ENCODE measurements at regions not wholly inside any gene's neighbourhood (a gene's known extent, or its start where the extent isn't known, plus 50 kb on each side); places are given as distances from the start of the nearest gene placed in this dataset.

DNA sequence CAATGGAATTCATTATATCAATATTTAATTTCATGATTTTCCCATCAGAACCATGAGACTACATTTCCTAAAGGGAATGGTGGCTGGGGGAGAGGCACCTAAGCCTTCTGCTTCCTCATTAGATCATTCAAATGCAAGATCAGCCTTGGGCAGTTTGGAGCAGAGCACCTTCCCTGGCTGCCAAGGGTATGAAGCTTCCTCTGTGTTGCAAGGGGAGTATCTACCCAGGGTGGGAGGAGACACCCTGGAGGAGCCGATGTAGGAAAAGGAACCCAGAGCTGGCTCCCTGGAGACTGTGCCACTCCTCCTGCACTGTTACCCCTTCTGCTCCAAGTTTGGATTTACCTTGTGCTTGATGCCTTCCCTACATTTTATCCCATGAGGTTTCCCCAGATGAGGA is 299.7 kb upstream of the PRDM1 start:
- no peak for DNase-seq

- DNase-seq, result no peak
Observed at GRCh38 chr6:105785066-105785811, 300.9 kb upstream of the PRDM1 start.

- no peak for DNase-seq
Observed at GRCh38 chr6:105784179-105784578, 302.0 kb upstream of the PRDM1 start.

DNA sequence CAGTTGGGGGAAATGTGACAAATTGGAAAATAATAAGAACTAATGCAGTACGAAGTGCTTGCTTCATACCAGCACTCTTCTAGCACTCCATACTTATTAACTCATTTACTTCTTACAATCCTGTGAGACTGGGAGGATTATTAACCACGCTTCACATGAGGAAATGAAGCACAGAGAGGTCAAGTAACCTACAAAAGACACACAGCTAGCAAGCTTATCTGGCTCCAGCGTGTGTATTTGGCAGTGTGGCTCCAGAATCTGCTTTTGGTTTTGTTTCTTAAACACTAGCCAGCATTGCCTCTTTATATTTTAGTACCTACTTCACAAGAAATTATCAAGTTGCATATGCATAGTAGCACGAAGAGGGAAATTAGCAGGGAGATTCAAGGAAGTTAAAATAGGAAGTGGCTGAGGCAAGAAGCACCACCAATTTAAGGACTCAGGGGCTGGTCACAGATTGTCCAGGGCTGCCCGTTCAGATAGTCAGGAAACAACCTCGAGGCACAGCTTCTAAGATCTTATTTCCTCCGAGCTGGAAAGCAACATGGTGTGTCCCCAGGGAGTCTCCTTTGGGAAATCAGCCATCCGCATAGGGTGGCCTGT is 302.7 kb upstream of the PRDM1 start:
- no peak for DNase-seq

- no peak for DNase-seq
Observed at GRCh38 chr6:105781915-105782314, 304.2 kb upstream of the PRDM1 start.

- DNase-seq, result no peak
Observed at GRCh38 chr6:105781248-105781647, 304.9 kb upstream of the PRDM1 start.

DNA sequence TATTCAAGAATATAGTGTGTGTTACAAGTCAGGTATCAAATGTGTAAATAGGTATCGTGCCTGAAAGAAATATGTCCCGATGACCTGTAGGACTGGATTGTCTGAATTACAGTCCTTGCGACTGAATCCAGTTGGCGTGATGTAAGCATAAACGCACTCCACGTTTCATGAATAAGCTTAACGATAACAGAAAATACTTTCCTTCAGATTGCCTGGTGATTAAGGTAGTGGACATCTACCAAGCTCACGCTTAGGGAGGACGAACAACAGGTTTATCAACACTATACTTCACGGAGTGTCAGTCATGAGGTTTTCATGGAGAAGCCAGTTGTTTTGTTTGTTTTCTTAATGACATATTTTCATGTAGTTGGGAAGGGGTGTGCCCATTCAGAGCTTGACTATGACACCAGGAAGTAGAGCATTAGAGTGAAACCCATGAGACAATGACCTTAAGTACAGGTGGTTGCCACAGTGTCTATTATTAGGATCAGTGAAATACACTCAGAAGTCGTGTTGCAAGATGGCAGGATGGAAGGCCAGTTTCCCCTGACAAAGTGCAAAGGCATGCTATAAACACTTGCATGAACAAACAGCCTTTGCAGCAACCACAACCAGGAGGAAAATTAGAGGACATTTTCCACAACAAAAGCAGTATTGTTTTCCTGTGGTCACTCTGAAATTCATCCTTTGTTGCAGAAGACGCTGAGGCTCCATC is 305.8 kb upstream of the PRDM1 start:
- no peak for DNase-seq

DNA sequence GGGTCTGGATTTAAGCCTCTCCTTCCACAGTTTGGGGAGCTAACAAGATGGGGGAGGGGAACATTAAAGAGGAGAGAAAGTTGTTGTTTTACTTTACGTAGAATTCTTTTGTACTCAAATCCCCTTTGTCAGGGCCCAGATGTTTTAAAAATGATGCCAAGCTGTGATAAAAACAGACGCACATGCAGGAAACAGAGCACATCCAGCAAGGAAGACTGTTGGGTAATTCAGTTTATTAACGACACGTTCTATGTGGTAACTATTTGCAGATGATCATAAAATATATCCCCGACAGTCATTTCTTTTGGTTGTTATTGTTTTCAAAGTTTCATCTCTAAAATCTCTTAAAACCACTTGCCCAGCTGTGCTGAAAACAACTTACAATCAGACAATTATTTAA is 307.0 kb upstream of the PRDM1 start:
- no peak for DNase-seq

GRCh38 chr6:105775095-105775494 is 311.0 kb upstream of the PRDM1 start:
- DNase-seq, result no peak

DNA sequence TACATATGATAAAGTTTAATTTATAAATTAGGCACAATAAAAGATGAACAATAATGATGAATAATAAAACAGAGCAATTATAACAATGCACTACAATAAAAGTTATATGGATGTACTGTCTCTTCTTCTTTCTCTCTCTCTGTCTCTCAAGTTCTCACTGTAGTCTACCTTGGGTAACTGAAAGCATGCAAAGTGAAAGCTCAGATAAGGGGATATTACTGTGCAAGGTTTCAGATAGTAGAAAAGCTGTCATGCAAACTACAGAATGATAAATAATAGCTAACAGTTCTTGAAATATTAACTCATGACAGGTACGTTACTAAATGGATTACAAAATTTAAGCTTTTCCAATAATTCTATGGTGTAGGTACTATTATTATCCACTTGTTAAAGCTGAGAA is 311.9 kb upstream of the PRDM1 start:
- DNase-seq, result no peak

DNA sequence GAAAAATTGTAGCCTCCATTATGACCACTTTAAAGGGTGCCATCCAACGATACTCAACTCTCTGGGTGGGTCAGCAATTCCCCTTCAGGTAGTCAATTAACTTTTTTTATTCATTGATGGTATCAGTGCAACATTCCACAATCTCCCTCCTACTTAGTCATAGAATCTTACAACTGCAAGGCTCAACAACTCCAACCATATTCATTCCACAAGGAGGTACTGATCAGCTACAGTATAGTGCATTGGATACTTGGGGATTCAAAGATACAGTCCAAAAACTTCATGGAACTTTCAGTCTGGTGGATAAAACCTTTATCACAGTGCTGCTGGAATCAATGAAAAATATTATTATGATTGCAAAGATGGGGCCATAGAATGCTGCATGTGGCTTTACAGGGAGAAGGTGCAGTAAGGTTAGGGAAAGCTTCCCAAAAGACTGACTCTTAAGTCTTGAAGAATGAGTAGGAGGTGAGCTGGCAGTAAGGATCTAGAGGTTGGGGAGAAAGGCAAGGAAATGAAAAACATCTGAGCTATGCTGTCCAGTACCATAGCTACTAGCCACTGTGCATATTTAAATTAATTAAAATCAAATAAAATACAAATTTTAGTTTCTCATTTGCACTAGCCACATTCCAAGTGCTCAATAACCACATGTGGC is 314.7 kb upstream of the PRDM1 start:
- no peak for DNase-seq

- DNase-seq, result no peak
Observed at GRCh38 chr6:105769987-105770386, 316.1 kb upstream of the PRDM1 start.

- no peak for DNase-seq
Observed at GRCh38 chr6:105769197-105769596, 316.9 kb upstream of the PRDM1 start.

DNA sequence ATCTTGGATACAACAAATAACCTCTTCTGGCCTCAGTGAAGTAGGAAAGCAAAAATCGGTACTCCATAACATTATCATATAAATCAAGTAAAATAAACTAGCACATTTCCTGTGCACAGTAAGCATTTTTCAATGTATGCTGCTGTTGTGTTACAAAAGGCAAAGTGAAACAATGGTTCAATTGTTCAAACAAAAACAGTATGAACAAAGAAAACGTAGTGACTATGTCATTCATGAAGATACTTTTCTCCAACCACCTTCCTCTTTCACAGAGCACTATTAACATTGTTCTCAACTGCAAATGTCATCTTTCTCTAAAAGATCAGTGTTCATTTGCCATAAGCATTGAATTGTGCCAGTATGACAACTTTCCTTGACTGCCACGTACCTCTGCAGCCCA is 318.6 kb upstream of the PRDM1 start:
- DNase-seq, result no peak

DNA sequence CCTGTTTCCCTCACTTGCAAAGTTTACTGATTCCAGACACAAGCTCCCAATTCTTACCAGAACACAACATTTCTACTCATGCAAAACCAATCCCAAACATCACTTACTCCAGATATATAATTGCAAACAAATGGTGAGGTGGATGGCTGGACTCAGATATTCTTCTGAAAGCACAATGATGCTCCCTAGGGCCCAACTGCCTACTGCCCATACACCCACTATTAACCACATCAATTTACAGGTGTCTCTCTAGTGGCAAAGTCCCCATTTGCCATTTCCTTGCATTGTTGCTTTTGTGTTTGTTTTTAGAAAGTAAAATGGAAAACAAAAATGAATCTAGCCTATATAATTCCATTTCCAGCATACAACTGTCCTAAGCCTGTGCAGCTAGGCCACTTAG is 320.9 kb upstream of the PRDM1 start:
- DNase-seq, result no peak

GRCh38 chr6:105764315-105764714 is 321.8 kb upstream of the PRDM1 start:
- no peak for DNase-seq

GRCh38 chr6:105763866-105764265 is 322.3 kb upstream of the PRDM1 start:
- no peak for DNase-seq

DNA sequence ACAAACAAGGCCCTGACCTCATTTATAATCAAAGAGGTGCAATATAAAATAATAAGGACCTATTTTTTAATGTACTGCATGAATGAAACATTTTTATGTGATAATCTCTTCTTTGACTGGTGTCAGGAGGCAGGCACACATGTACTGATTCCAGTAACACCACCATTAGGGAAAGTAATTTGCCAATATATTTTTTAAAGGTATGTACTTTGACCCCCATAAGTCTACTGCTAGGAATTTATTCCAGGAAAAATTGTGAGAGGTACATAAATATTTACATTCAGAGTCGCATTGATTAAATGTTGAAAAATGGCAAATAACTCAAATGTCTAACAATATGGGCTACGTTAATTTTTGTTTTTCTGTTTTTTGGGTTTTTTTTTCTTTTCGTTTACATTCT is 325.4 kb upstream of the PRDM1 start:
- no peak for DNase-seq

- no peak for DNase-seq
Observed at GRCh38 chr6:105759946-105760345, 326.2 kb upstream of the PRDM1 start.

- no peak for DNase-seq
Observed at GRCh38 chr6:105759015-105759414, 327.1 kb upstream of the PRDM1 start.

- DNase-seq, result no peak
Observed at GRCh38 chr6:105757512-105758200, 328.5 kb upstream of the PRDM1 start.

DNA sequence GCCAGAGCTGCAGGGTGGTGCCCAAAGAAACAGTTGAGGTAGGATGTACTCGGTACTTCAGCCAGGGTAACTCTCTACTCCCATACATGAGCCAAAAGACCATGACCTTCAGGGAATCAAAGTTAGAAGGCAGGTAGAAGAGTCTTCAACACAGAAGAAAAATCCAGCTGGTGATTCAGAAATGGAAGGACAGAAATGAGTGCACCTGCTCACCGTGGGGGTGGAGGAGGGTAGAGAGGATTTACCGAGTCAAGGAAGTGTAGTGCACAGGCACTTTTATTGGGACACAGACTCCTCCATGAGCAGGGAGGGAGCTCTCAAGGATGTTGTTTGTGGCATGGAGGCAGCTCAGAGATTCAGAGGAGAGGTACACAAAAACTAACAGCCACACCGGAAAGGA is 330.3 kb upstream of the PRDM1 start:
- DNase-seq, result no peak

DNA sequence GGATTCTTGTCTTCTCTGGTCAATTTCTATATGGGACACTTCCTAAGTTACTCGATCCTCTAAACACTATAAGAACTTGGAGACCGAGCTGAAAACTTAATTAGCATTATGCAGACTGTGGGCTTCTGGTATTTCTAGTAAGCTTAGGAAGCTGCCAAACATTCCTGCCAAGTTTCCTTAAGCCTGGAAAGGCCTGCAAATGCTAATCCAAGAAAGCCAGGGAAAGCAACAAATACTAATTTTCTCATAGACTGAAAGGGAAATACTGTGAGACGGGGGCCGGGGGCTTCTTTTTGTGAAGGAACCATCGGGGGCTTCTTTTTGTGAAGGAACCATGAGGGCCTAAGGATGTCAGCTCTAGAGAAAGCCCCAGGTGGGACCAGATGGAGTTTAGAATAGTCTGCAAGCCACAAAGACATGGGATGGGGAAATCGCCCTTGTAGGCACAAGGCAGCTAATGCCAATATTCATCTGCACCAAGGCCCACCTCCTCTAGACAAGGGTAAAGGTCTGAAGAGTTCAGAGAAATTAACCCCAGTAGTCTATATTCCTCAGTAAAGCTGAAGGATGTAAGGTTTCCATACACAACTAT is 332.4 kb upstream of the PRDM1 start:
- DNase-seq, result no peak

Data from DMS 273 treated with DMSO at 0.1 percent for 48 hours (cell line).